AG09309 (cell line): ENCODE measurements at regions not wholly inside any gene's neighbourhood (a gene's known extent, or its start where the extent isn't known, plus 50 kb on each side); places are given as distances from the start of the nearest gene placed in this dataset.

Experiments used
- DNase-seq: peaks from one replicate; pipeline ENCODE4 v3.0.0-alpha.2; 2010; ENCODE audit warnings: low read depth
- H3K4me3 ChIP-seq: 2 replicates; pipeline ENCODE4 v1.5.1; 2011; ENCODE audit warnings: mild to moderate bottlenecking, low read depth, low read length, moderate library complexity; ENCODE audit not compliant: control insufficient read depth
- TF ChIP-seq, protein P1 (sequence below): IDR thresholded peaks from 2 replicates; pipeline ENCODE4 v1.5.1; 2011; ENCODE audit warnings: mild to moderate bottlenecking, low read depth, low read length, inconsistent platforms; ENCODE audit not compliant: insufficient read depth, control insufficient read depth; ENCODE audit errors: missing control alignments

DNA sequence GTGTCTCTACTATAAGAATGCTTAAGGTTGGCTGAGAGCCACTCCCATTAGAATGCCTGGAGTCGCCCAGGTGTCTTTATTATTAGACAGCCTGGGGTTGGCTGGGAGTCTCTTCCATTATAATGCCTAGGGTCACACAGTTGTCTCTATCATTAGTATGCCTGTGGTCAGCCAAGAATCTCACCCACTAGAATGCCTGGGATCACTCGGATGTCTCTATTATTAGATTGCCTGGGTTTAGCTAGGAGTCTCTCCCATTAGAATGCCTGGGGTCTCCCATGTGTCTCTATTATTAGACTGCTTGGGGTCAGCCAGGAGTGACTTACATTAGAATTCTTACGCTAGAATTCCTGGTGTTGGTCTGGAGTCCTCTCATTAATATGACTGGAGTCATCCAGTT, 2255.3 kb downstream of the TP53TG3F start:
- TF ChIP-seq, protein P1, sequence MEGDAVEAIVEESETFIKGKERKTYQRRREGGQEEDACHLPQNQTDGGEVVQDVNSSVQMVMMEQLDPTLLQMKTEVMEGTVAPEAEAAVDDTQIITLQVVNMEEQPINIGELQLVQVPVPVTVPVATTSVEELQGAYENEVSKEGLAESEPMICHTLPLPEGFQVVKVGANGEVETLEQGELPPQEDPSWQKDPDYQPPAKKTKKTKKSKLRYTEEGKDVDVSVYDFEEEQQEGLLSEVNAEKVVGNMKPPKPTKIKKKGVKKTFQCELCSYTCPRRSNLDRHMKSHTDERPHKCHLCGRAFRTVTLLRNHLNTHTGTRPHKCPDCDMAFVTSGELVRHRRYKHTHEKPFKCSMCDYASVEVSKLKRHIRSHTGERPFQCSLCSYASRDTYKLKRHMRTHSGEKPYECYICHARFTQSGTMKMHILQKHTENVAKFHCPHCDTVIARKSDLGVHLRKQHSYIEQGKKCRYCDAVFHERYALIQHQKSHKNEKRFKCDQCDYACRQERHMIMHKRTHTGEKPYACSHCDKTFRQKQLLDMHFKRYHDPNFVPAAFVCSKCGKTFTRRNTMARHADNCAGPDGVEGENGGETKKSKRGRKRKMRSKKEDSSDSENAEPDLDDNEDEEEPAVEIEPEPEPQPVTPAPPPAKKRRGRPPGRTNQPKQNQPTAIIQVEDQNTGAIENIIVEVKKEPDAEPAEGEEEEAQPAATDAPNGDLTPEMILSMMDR: no peak
- no peak overlapping the region for H3K4me3 ChIP-seq
- DNase-seq: no peak

DNA sequence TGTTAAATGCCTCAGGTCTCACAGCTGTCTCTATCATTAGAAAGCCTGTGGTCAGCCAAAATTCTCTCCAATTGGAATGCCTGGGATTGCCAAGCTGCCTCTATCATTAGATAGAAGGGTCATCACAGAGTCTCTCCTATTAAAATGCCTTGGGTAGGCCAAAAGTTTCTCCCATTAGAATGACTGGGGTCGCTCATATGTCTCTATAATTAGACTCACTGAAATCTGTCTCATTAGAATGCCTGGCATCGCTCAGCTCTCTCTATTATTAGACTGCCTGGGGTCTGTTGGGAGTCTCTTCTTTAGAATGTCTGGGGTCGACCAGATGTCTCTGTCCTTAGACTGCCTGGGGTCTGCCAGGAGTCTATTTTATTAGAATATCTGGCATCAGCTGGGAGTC, 2265.1 kb downstream of the TP53TG3F start:
- no peak for DNase-seq
- TF ChIP-seq, protein P1: no peak

DNA sequence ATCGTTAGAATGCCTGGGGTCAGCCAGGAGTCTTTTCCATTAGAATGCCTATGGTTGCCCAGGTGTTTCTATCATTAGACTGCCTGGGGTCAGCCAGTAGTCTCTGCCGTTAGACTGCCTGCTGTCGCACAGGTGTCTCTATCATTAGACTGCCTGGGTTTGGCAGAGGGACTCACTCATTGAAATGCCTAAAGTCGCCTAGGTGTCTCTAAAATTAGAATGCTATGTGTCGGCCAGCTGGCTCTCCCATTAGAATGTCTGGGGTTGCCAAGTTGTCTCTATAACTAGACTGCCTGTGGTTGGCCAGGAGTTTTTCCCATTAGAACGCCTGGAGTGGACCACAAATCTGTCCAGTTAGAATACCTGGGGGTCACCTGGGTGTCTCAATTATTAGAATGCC, 2266.5 kb downstream of the TP53TG3F start:
- DNase-seq: no peak
- H3K4me3 ChIP-seq: no peak overlapping the region
- TF ChIP-seq, protein P1: no peak

More for the DNA sequence above, 2265.1 kb downstream of the TP53TG3F start:
- no peak overlapping the region for H3K4me3 ChIP-seq

DNA sequence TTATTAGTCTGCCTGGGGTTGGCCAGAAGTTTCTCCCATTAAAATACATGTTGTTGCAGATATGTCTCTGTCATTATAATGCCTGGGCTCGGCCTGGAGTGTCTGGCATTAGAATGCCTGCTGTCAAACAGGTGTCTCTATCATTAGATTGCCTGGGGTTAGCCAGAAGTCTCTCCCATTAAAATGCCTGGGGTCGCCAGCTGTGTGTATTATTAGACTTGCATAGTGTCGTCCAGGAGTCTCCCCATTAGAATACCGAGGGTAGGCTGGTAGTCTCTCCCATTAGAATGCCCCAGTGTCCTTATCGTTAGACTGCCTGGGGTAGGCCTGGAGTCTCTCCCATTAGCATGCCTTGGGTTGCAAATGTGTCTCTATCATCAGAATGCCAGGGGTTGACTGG, 2270.8 kb downstream of the TP53TG3F start:
- TF ChIP-seq, protein P1: no peak
- no peak for DNase-seq
- no peak overlapping the region for H3K4me3 ChIP-seq

DNA sequence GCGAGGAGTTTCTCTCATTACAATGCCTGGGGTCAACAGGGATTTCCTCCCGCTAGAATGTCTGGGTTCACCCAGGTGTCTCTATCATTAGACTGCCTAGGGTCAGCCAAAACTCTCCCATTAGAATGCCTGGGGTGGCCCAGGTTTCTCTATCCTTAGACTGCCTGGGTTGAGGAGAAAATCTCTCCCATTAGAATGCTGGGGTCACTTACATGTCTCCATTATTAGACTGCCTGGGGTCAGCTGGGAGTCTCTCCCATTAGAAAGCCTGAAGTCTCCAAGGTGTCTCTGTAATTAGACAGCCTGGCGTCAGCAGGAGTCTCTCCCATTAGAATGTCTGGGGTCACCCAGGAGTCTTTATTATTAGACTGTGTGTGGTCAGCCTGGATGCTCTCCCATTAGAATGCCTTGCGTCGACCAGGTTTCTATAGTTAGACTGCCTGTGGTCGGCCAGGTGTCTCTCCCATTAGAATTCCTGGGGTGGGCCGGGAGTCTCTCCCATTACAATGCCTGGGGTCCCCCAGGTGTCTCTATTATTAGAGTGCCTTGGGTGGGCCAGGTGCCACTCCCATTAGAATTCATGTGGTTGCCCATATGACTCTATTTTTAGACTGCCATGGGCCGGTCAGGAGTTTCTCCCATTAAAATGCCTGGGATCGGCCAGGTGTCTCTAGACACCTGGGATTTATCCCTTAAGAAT, 2272.1 kb downstream of the TP53TG3F start:
- no peak for DNase-seq
- TF ChIP-seq, protein P1: no peak

DNA sequence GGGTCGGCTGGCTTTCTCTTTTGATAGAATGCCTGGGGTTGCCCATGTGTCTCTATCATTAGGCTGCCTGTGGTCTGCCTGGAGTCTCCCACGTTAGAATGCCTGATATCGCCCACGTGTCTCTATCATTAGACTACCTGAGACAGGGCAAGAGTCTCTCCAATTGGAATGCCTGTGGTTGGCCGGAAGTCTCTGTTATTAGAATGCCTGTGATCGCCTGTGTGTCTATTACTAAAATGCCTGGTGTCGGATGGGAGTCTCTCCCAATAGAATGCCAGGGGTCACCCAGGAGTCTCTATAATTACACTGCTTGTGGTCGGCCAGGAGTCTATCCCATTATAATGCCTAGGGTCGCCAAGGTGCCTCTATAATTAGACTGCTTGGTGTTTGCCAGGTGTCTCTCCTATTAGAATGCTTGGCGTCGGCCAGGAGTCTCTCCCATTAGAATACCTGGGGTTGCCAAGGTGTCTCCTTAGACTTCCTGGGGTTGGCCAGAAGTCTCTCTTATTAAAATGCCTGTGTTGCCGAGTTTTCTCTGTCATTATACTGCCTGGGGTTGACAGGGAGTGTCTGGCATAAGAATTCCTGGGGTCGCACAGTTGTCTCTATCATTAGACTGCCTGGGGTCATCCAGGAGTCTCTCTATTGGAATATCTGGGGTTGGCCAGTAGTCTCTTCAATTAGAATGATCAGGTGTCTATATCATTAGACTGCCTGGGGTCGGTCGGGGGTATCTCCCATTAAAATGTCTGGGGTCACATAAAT, 2272.8 kb downstream of the TP53TG3F start:
- no peak overlapping the region for H3K4me3 ChIP-seq
- TF ChIP-seq, protein P1: no peak
- DNase-seq: no peak

More for the DNA sequence above, 2272.1 kb downstream of the TP53TG3F start:
- no peak overlapping the region for H3K4me3 ChIP-seq
